GM21381 (cell line): ENCODE measurements at regions not wholly inside any gene's neighbourhood (a gene's known extent, or its start where the extent isn't known, plus 50 kb on each side); places are given as distances from the start of the nearest gene placed in this dataset.

ENCODE experiments used
- ATAC-seq: cut with Tn5 transposase; IDR thresholded peaks from one replicate; pipeline ENCODE4 v1.9.1; 2021; ENCODE audit warnings: mild to moderate bottlenecking, moderate library complexity; ENCODE audit not compliant: unreplicated experiment

DNA sequence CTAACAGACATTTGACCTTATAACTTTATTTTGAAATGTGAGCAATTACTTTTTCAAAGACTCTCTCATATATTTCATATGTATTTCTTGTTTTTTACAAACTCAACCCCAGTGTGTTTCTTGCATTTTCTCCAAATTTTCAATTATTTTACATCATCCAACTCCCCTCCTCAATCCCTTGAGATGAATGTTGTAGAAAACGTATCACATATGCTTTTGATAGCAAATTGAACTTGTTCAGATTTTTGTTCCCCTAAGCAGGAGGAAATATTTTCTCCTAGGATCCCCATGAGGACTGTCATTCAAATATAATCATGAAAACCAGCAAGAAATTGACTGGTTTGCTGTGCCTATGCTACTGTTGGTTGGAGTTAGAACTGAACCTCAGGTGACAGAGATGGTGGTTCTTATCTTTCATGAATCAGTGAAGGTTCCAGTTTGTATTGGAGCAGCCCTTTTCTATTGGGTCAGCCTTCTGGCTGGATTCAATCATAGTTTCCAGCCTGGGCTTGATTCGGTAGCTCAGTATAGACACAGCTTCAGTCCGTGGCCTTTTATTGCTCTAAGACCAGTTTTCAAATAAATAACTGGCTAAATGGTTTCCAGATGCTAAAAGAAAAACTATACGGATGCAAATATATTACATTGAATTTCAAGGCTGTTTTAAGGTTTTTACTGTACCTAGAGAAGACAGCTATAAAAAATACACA lies 591.0 kb downstream of the EPHA4 start:
- no peak for ATAC-seq

GRCh38 chr2:220981926-220982325 lies 590.2 kb downstream of the EPHA4 start:
- ATAC-seq = no peak

GRCh38 chr2:220985561-220985960 lies 586.5 kb downstream of the EPHA4 start:
- ATAC-seq = no peak

DNA sequence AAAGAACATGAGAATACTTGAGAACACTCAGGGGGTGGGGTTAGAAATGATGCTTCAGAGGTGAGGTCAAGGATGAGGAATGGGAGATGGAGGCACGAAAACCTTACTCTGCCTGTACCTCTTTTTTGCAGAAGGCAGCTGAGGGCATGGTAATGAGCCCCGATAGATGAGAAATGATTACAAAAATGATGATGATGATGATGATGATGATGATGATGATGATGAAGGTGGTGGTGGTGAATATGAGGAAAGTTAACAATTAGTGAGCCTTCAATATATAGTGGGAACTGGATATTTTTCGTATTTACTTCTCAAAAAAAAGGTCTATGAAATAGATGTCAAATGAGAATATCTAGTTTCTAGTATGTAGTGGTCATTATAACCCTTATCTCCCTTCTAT lies 584.3 kb downstream of the EPHA4 start:
- no peak for ATAC-seq

GRCh38 chr2:220991972-220992371 lies 580.1 kb downstream of the EPHA4 start:
- no peak for ATAC-seq

- ATAC-seq = no peak
Measured at GRCh38 chr2:220994846-220995245, 577.3 kb downstream of the EPHA4 start.

DNA sequence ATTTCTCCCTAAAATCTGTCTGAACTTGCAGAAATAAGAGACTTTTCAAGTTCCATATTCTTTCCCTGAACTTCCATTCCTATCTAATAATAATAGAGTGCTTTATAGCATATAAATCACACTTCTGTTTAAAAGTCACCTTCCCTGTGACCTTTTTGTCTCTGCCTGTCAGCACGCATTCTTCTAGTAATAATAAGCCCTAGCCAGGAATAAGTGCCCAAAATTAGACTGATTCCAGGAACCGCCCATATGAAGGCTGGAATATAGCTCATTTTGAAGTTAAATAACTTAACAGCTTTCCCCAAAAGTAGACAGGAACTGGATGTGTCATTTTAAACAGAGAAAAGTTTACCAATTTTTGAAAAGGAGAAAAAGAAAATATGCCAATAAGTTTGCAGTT lies 576.5 kb downstream of the EPHA4 start:
- ATAC-seq = no peak

- no peak for ATAC-seq
Measured at GRCh38 chr2:220998156-220998555, 573.9 kb downstream of the EPHA4 start.

DNA sequence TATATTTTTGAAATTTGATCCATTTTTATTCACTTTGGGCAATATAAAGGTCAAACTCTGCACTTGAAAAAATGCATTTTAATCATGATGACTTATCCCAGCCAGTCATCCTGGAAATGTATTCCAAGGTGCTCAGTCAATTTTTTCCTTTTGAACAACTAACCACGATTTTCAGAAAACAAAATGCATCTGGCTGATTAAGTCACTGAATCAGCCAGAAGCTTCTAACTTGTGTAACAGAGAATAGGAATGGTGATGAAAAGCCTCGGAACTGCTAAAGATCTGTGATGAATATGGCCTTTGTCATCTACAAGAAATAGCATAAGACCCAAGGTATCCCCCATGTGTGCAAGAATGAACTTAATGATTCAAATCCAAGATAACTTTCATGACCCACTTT lies 572.7 kb downstream of the EPHA4 start:
- ATAC-seq = no peak

DNA sequence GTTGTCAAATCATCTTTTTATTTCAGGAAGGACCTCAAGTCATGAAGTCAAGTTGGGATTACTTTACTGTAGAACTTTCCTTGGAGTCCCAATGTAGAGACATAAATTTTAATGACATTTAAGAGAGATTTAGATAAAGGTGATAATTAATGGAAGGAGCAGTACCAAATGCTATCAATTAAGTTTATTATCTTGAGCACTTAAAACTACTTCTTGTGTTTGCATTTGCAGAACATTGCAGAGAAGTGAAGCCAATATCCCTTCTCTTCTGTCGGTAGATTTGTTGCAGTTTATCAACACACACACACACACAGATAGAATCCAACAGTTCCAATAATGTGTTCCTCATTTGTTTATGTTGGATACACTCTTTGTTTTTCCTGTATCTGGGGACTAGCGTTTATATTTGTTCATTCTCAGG lies 570.7 kb downstream of the EPHA4 start:
- no peak for ATAC-seq

GRCh38 chr2:221002101-221002685 lies 569.9 kb downstream of the EPHA4 start:
- ATAC-seq = no peak

DNA sequence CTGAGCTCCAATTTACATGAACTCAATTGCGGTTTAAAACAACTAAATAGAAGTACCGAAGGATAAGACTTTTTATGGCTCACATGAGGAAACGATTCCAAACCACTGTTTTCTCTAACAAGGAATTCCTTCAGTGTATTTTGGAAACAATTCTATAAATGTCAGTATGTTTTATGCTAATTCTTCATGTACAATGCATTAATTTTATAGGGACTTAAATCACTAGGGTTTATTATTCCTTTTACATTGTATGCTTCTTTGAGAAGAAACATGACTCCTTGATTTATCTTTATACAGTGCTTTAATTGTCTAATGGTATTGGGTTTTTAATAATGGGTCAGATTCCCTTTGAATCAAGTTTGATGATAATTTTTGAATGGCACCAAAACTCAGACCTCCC lies 566.8 kb downstream of the EPHA4 start:
- no peak for ATAC-seq

DNA sequence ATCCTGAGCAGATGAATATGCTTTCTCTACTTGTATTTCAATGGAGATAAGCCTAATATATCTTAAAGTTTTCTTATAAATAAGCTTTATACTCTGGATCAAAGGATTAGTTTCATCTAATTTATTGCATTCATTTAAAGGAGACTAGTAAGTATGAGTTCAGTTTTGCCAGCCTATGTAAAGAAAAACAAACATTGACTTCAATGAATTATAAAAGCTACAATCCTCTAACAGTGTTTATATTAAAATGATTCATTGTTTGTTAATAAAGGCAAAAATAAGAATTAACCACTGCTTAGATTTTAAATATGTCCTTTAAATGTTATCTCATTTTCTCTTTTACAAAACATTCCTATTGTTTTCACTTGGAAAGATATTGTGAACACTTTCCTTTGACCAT lies 566.0 kb downstream of the EPHA4 start:
- ATAC-seq = no peak

DNA sequence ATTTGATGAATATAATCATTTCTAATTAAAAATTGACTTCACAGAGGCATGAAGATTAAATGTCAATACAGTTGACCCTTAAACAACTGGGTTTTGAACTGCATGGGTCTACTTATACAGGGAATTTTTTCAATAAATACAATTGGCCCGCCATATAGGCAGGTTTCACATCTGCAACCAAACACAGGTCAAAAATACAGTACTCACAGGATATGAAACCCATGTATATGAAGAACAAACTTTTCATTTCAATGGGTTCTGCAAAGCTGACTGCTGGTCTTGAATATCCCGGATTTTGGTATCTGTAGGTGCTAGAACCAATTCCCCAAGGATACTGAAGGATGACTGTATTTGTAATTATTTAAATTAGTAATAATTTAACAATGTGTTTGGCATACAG lies 555.6 kb downstream of the EPHA4 start:
- no peak for ATAC-seq

- no peak for ATAC-seq
Measured at GRCh38 chr2:221018262-221018661, 553.8 kb downstream of the EPHA4 start.

- no peak for ATAC-seq
Measured at GRCh38 chr2:221019668-221020067, 552.4 kb downstream of the EPHA4 start.

DNA sequence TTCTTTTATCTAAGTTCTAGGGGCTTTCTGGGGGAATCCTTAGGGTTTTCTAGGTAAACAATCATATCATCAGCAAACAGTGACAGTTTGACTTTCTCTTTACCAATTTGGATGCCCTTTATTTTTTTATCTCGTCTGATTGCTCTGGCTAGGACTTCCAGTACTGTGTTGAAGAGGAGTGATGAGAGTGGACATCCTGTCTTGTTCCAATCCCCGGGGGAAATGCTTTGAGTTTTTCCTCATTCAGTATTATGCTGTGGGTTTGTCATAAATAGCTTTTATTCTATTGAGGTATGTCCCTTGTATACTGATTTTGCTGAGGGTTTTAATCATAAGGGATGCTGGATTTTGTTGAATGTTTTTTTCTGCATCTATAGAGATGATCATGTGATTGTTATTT lies 549.5 kb downstream of the EPHA4 start:
- no peak for ATAC-seq

- ATAC-seq = no peak
Measured at GRCh38 chr2:221025398-221025797, 546.7 kb downstream of the EPHA4 start.

DNA sequence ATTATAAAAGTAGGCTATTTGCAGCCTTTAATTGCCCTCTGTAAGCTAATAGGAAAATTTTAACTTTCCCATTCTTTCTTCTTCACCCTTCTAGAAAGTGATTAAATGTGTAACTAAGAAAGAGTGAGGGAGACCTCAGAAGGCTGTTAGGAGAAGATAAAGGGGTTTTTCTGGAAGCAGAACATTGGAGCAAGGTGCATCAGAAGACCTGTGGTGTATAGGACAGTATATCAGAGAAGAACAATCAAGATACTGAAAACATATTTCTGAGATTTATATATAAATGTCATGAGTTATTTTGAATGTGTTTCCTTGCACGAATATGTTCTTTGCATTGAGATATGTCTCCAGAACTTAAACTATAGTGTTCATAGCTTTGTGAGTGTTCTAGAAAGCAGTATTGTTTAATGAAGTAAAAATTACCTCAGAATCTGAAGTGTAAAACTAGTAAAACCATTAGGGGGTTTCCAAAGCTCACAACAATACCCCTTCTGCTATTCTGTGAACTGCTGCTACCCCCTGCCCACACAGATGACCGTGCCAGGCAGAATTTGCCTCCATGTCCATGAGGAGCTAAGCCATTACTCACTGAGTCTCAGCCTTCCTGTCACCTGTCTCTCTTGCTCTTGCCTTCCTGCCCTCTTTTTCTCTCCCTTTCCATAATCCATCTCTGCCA lies 537.9 kb downstream of the EPHA4 start:
- no peak for ATAC-seq

DNA sequence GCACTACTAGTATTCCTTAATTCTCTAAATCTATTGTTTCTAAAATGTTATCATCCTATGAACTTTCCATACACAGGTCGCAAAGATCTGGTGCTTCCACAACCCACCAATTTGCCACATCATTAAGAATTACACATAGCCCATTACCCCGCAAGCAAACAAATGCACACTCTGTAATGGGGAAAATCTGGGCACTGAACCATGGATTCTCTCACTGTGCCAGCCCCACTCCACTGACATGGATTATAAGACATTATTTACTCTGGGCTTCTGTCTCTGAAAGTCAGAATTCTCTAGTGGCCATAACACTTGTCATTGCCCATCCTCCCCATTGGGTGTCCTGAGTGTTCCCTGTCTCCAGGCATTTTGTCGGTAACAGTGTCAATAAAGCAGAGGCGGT lies 537.1 kb downstream of the EPHA4 start:
- ATAC-seq = no peak

DNA sequence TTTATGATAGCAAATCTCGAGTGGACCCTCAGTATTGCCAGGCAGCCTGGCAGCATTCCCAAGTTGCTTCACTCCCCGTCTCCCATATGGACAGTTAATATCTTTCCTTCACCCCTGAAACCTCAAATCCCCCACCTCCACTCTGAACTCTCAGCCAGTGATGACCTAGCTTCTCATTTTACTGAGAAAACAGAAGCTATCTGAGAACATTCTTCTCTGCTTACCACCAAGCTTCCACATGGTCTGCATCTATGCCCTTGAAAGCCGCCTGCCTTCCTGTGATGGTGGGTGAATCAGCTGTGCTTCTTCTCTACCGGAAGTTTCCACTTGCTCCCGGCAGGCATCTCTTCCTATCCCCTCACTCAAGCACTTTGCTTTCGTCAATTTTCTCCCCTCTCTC lies 529.2 kb downstream of the EPHA4 start:
- no peak for ATAC-seq

GRCh38 chr2:221044781-221045180 lies 527.3 kb downstream of the EPHA4 start:
- no peak for ATAC-seq
